WTC11 (cell line): ENCODE measurements at regions not wholly inside any gene's neighbourhood (a gene's known extent, or its start where the extent isn't known, plus 50 kb on each side); places are given as distances from the start of the nearest gene placed in this dataset.

ENCODE experiments used
- ATAC-seq: fragments of 200-7000 bp; cut with Tn5 transposase; 2 replicates; pipeline ENCODE4 v1.10.0; 2021; ENCODE audit warnings: mild to moderate bottlenecking, moderate library complexity
- CTCF ChIA-PET: fragments of 300-600 bp; sonication (Branson Sonifier 250); formaldehyde crosslinking; loops from one replicate; lab custom pipeline; 2021; ENCODE audit warnings: antibody characterized with exemption; lab: Charles Lee
- POLR2A ChIA-PET: fragments of 350-600 bp; sonication (Branson Sonifier 250); formaldehyde crosslinking; loops from one replicate; lab custom pipeline; 2021; ENCODE audit warnings: antibody characterized with exemption; lab: Charles Lee
- DNase-seq: peaks from one replicate; pipeline ENCODE4 v3.0.0; 2021; ENCODE audit warnings: low spot score
- H3K27ac Mint-ChIP-seq: 2 replicates; pipeline ENCODE4 v1.8.0; 2021; ENCODE audit warnings: mixed read lengths
- H3K27me3 Mint-ChIP-seq: 2 replicates; pipeline ENCODE4 v1.8.0; 2021; ENCODE audit warnings: low read depth, mild to moderate bottlenecking, moderate library complexity, mixed read lengths
- H3K36me3 Mint-ChIP-seq: 2 replicates; pipeline ENCODE4 v1.8.0; 2021; ENCODE audit warnings: mixed read lengths
- H3K4me1 Mint-ChIP-seq: 2 replicates; pipeline ENCODE4 v1.8.0; 2022; ENCODE audit warnings: mixed read lengths
- H3K4me3 Mint-ChIP-seq: 2 replicates; pipeline ENCODE4 v1.8.0; 2021; ENCODE audit warnings: mild to moderate bottlenecking, moderate library complexity, mixed read lengths
- H3K9me3 Mint-ChIP-seq: 2 replicates; pipeline ENCODE4 v1.8.0; 2021; ENCODE audit warnings: mixed read lengths
- ATF1 ChIP-seq: sonication (generic); formaldehyde crosslinking; IDR thresholded peaks from 2 replicates; pipeline ENCODE4 v1.8.1; 2023; ENCODE audit warnings: mild to moderate bottlenecking, moderate library complexity, missing genetic modification reagents
- CBFB ChIP-seq: sonication (generic); formaldehyde crosslinking; IDR thresholded peaks from 2 replicates; pipeline ENCODE4 v1.8.1; 2022; ENCODE audit warnings: mild to moderate bottlenecking, low read depth, missing genetic modification reagents
- CDX4 ChIP-seq: fragments of 250-450 bp; sonication (Bioruptor Pico); IDR thresholded peaks from 2 replicates; pipeline ENCODE4 v1.9.0; 2021; ENCODE audit warnings: moderate library complexity, mild to moderate bottlenecking, inconsistent platforms, borderline replicate concordance
- ELF4 ChIP-seq: sonication (generic); formaldehyde crosslinking; IDR thresholded peaks from 2 replicates; pipeline ENCODE4 v1.8.1; 2022; ENCODE audit warnings: low read depth, mild to moderate bottlenecking, moderate library complexity, missing genetic modification reagents
- ETV6 ChIP-seq: sonication (generic); formaldehyde crosslinking; IDR thresholded peaks from 2 replicates; pipeline ENCODE4 v1.8.1; 2022; ENCODE audit warnings: mild to moderate bottlenecking, missing genetic modification reagents
- FOXJ3 ChIP-seq: sonication (generic); formaldehyde crosslinking; IDR thresholded peaks from 2 replicates; pipeline ENCODE4 v1.9.0; 2021; ENCODE audit warnings: missing genetic modification reagents, mild to moderate bottlenecking, borderline replicate concordance
- GRHL2 ChIP-seq: fragments of 250-450 bp; sonication (Bioruptor Pico); IDR thresholded peaks from 2 replicates; pipeline ENCODE4 v1.8.0; 2022; ENCODE audit warnings: mild to moderate bottlenecking, moderate library complexity; ENCODE audit not compliant: insufficient replicate concordance, severe bottlenecking
- HMGXB4 ChIP-seq: sonication (generic); formaldehyde crosslinking; IDR thresholded peaks from 2 replicates; pipeline ENCODE4 v1.8.1; 2023; ENCODE audit warnings: mild to moderate bottlenecking, moderate library complexity, missing genetic modification reagents
- KAT7 ChIP-seq: sonication (generic); formaldehyde crosslinking; IDR thresholded peaks from 2 replicates; pipeline ENCODE4 v1.8.1; 2023; ENCODE audit warnings: missing genetic modification reagents, mild to moderate bottlenecking, borderline replicate concordance
- NFATC4 ChIP-seq: fragments of 250-450 bp; sonication (Bioruptor Pico); IDR thresholded peaks from 2 replicates; pipeline ENCODE4 v1.9.0; 2021; ENCODE audit warnings: mild to moderate bottlenecking
- NFE2L1 ChIP-seq: sonication (generic); formaldehyde crosslinking; IDR thresholded peaks from 2 replicates; pipeline ENCODE4 v1.8.1; 2023; ENCODE audit warnings: missing genetic modification reagents
- NR1H2 ChIP-seq: sonication (generic); formaldehyde crosslinking; IDR thresholded peaks from 2 replicates; pipeline ENCODE4 v1.9.0; 2021; ENCODE audit warnings: mild to moderate bottlenecking, moderate library complexity, missing genetic modification reagents
- OVOL2 ChIP-seq: fragments of 250-450 bp; sonication (Bioruptor Pico); IDR thresholded peaks from 2 replicates; pipeline ENCODE4 v1.9.0; 2021; ENCODE audit warnings: mild to moderate bottlenecking, borderline replicate concordance
- RORB ChIP-seq: fragments of 250-450 bp; sonication (Bioruptor Pico); IDR thresholded peaks from 2 replicates; pipeline ENCODE4 v1.9.0; 2021; ENCODE audit warnings: mild to moderate bottlenecking
- STAT6 ChIP-seq: sonication (generic); formaldehyde crosslinking; conservative IDR thresholded peaks from 2 replicates; pipeline ENCODE4 v1.8.1; 2023; ENCODE audit warnings: mild to moderate bottlenecking, low read depth, missing genetic modification reagents, moderate library complexity
- TEAD1 ChIP-seq: sonication (generic); formaldehyde crosslinking; IDR thresholded peaks from 2 replicates; pipeline ENCODE4 v1.8.0; 2022; ENCODE audit warnings: mild to moderate bottlenecking, missing genetic modification reagents
- TEAD4 ChIP-seq: sonication (generic); formaldehyde crosslinking; IDR thresholded peaks from 2 replicates; pipeline ENCODE4 v1.8.0; 2022; ENCODE audit warnings: mild to moderate bottlenecking, missing genetic modification reagents
- TF ChIP-seq, protein P1 (sequence below): sonication (generic); formaldehyde crosslinking; IDR thresholded peaks from 2 replicates; pipeline ENCODE4 v1.8.1; 2023; ENCODE audit warnings: mild to moderate bottlenecking, missing genetic modification reagents, moderate library complexity
- TF ChIP-seq, protein P2 (sequence below): sonication (generic); formaldehyde crosslinking; IDR thresholded peaks from 2 replicates; pipeline ENCODE4 v1.8.0; 2023; ENCODE audit warnings: mild to moderate bottlenecking, missing genetic modification reagents
- TF ChIP-seq, protein P3 (sequence below): sonication (generic); formaldehyde crosslinking; IDR thresholded peaks from 2 replicates; pipeline ENCODE4 v1.8.1; 2022; ENCODE audit warnings: mild to moderate bottlenecking, missing genetic modification reagents, moderate library complexity, borderline replicate concordance

- no peak for TF ChIP-seq ELF4 (CRISPR knock-in tag)
- TF ChIP-seq STAT6, result no peak
These were observed 152.6 kb downstream of the IRF8 start (continued) for GRCh38 chr16:86051368-86052114.

GRCh38 chr16:86052115-86052670 is 153.2 kb downstream of the IRF8 start:
- Mint-ChIP-seq H3K9me3 (no peaks in the 10 kb centered on the region), H3K27ac (no peak overlapping the region), H3K36me3 (no peaks in the 10 kb centered on the region), H3K4me3 (no peak overlapping the region), H3K4me1 (peaks cover 9% of the 10 kb centered on the region), H3K27me3 (no peaks in the 10 kb centered on the region)
- CTCF ChIA-PET, result no interaction called here
- no peak for DNase-seq
- POLR2A ChIA-PET, result no interaction called here
- no peak for TF ChIP-seq RORB (CRISPR knock-in tag)
- TF ChIP-seq, protein P1, sequence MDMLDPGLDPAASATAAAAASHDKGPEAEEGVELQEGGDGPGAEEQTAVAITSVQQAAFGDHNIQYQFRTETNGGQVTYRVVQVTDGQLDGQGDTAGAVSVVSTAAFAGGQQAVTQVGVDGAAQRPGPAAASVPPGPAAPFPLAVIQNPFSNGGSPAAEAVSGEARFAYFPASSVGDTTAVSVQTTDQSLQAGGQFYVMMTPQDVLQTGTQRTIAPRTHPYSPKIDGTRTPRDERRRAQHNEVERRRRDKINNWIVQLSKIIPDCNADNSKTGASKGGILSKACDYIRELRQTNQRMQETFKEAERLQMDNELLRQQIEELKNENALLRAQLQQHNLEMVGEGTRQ (CRISPR knock-in tag), result no peak
- TF ChIP-seq NR1H2 (CRISPR knock-in tag), result no peak
- no peak for TF ChIP-seq ETV6 (CRISPR knock-in tag)
- no peak for TF ChIP-seq HMGXB4 (CRISPR knock-in tag)
- no peak for TF ChIP-seq GRHL2 (CRISPR knock-in tag)
- TF ChIP-seq ATF1 (CRISPR knock-in tag), result no peak
- no peak for TF ChIP-seq TEAD4 (CRISPR knock-in tag)
- no peak for ATAC-seq

DNA sequence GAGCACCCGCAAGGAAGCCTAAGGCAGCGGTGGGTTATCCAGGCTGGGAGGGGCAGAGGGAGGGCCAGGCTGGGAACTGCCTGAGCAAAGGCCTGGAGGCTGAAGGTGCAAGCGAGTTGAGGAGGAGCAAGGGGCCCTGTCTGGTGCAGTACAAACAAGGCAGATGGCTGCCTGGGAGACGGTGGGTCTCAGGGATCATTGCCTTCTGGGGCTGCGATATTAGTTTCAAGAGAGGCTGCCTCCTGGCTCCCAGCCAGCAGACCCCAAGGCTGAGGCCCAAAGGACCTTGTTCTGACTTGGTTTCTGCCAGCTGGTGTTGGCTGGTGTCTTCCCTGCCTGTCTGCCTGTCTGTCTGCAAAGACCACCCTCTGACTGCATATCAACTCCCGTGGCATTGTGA is 154.0 kb downstream of the IRF8 start:
- H3K4me1 Mint-ChIP-seq, result peaks cover 7% of the 10 kb centered on the region
- DNase-seq (no peak), ATAC-seq (no peak)
- H3K27me3 Mint-ChIP-seq, result no peaks in the 10 kb centered on the region
- H3K9me3 Mint-ChIP-seq, result no peaks in the 10 kb centered on the region
- H3K27ac Mint-ChIP-seq, result no peak overlapping the region
- TF ChIP-seq NFATC4 (CRISPR knock-in tag), result no peak
- no peak for TF ChIP-seq FOXJ3 (CRISPR knock-in tag)
- TF ChIP-seq, protein P2, sequence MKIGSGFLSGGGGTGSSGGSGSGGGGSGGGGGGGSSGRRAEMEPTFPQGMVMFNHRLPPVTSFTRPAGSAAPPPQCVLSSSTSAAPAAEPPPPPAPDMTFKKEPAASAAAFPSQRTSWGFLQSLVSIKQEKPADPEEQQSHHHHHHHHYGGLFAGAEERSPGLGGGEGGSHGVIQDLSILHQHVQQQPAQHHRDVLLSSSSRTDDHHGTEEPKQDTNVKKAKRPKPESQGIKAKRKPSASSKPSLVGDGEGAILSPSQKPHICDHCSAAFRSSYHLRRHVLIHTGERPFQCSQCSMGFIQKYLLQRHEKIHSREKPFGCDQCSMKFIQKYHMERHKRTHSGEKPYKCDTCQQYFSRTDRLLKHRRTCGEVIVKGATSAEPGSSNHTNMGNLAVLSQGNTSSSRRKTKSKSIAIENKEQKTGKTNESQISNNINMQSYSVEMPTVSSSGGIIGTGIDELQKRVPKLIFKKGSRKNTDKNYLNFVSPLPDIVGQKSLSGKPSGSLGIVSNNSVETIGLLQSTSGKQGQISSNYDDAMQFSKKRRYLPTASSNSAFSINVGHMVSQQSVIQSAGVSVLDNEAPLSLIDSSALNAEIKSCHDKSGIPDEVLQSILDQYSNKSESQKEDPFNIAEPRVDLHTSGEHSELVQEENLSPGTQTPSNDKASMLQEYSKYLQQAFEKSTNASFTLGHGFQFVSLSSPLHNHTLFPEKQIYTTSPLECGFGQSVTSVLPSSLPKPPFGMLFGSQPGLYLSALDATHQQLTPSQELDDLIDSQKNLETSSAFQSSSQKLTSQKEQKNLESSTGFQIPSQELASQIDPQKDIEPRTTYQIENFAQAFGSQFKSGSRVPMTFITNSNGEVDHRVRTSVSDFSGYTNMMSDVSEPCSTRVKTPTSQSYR (CRISPR knock-in tag), result no peak
- no peak for TF ChIP-seq KAT7 (CRISPR knock-in tag)
- TF ChIP-seq CBFB (CRISPR knock-in tag), result no peak
- TF ChIP-seq NR1H2 (CRISPR knock-in tag), result no peak
- TF ChIP-seq, protein P3, sequence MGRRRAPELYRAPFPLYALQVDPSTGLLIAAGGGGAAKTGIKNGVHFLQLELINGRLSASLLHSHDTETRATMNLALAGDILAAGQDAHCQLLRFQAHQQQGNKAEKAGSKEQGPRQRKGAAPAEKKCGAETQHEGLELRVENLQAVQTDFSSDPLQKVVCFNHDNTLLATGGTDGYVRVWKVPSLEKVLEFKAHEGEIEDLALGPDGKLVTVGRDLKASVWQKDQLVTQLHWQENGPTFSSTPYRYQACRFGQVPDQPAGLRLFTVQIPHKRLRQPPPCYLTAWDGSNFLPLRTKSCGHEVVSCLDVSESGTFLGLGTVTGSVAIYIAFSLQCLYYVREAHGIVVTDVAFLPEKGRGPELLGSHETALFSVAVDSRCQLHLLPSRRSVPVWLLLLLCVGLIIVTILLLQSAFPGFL (CRISPR knock-in tag), result no peak
- TF ChIP-seq CDX4 (CRISPR knock-in tag), result no peak
- no peak for TF ChIP-seq NFE2L1 (CRISPR knock-in tag)
- no peak for TF ChIP-seq TEAD1 (CRISPR knock-in tag)
- no peak for TF ChIP-seq OVOL2 (CRISPR knock-in tag)
- CTCF ChIA-PET, result no interaction called here
- no peak overlapping the region for H3K4me3 Mint-ChIP-seq
- POLR2A ChIA-PET, result no interaction called here
- H3K36me3 Mint-ChIP-seq, result no peaks in the 10 kb centered on the region
